Activated naive CD4-positive, alpha-beta T cell treated with anti-CD3 and anti-CD28 coated beads, Interleukin-2, amount 10 ng/mL, durations not matched to agents 7 days and 5 days (primary cell): ENCODE measurements at regions not wholly inside any gene's neighbourhood (a gene's known extent, or its start where the extent isn't known, plus 50 kb on each side); places are given as distances from the start of the nearest gene placed in this dataset.
"Not testable (repeated sequence)": the region's sequence is repeated elsewhere in the genome, so short reads cannot be mapped to it uniquely, and the experiment has no call there.

ENCODE experiments used
- CTCF ChIA-PET: fragments of 350-600 bp; sonication (Branson Sonifier 250); formaldehyde crosslinking; loops from one replicate; lab custom pipeline; 2021; ENCODE audit warnings: antibody characterized with exemption; lab: Charles Lee
- DNase-seq: peaks from one replicate; pipeline ENCODE4 v3.0.0-alpha.2; 2020
- H3K27ac Mint-ChIP-seq: one replicate; pipeline ENCODE4 v1.8.0; 2021; ENCODE audit warnings: mild to moderate bottlenecking, moderate library complexity, mixed read lengths
- H3K27me3 Mint-ChIP-seq: one replicate; pipeline ENCODE4 v1.8.0; 2021; ENCODE audit warnings: mild to moderate bottlenecking, mixed read lengths
- H3K36me3 Mint-ChIP-seq: one replicate; pipeline ENCODE4 v1.8.0; 2021; ENCODE audit warnings: mixed read lengths
- H3K4me1 Mint-ChIP-seq: one replicate; pipeline ENCODE4 v1.8.0; 2021; ENCODE audit warnings: mixed read lengths
- H3K4me3 Mint-ChIP-seq: one replicate; pipeline ENCODE4 v1.8.0; 2021; ENCODE audit warnings: mild to moderate bottlenecking, moderate library complexity, mixed read lengths
- H3K9me3 Mint-ChIP-seq: one replicate; pipeline ENCODE4 v1.8.0; 2021; ENCODE audit warnings: mixed read lengths

- Mint-ChIP-seq H3K27me3 (no peaks in the 10 kb centered on the region), H3K9me3 (peaks cover 11% of the 10 kb centered on the region), H3K4me3 (no peak overlapping the region), H3K36me3 (no peaks in the 10 kb centered on the region), H3K4me1 (no peaks in the 10 kb centered on the region), H3K27ac (no peak overlapping the region)
- CTCF ChIA-PET: no interaction called here
- no peak for DNase-seq
Measured at GRCh38 chr9:18314316-18314715, 159.6 kb upstream of the ADAMTSL1 start.

DNA sequence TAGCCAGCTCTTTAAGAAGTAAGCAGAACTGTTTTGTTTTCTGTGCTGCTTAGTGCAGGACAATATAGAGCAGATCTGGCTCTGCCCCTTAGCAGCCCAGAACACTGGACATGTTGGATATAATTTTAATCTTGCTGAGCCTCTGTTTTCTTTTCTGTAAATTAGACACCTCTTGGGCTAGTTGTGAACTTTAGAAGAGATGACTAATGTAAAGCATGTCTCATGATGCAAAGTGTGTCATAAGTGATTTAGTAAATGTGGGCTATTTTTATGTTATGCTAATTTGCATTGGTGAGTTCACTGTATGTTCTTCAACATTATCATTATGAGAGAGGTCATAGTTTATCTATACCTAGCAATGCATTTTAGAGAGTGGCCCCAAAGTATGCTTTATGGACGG, 156.1 kb upstream of the ADAMTSL1 start:
- Mint-ChIP-seq H3K9me3 (peaks cover 11% of the 10 kb centered on the region), H3K36me3 (no peaks in the 10 kb centered on the region), H3K27me3 (no peaks in the 10 kb centered on the region), H3K4me1 (no peaks in the 10 kb centered on the region), H3K27ac (no peak overlapping the region), H3K4me3 (no peak overlapping the region)
- no peak for DNase-seq
- CTCF ChIA-PET: interaction anchor here (0.7 kb wide), 1 partner anchor 1583 kb away, joined by 5 read pairs; no protein-coding TSS in a partner anchor

DNA sequence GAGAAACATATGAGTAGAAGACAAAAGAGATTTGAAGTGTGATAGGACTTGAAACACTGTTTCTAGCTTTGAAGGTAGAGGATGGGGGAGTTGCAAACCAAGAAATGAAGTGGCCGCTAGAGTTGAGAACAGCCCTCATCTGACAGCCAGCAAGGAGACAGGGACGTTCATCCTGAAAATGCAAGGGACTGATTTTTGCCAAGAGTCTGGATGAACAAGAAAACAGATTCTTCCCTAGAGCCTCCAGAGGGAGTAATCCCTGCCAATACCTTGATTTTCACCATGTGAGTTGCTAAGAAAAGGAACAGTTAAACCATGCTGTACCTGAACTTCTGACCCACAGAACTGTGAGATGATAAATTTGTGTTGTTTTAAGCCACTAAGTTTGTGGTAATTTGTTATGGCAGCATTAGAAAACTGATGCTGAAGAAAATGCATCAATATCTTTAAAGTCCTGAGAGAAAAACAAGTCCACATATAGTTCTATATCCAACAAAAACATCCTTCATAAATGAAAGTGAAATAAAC, 154.0 kb upstream of the ADAMTSL1 start:
- H3K4me3 Mint-ChIP-seq: no peak overlapping the region
- CTCF ChIA-PET: no interaction called here

DNA sequence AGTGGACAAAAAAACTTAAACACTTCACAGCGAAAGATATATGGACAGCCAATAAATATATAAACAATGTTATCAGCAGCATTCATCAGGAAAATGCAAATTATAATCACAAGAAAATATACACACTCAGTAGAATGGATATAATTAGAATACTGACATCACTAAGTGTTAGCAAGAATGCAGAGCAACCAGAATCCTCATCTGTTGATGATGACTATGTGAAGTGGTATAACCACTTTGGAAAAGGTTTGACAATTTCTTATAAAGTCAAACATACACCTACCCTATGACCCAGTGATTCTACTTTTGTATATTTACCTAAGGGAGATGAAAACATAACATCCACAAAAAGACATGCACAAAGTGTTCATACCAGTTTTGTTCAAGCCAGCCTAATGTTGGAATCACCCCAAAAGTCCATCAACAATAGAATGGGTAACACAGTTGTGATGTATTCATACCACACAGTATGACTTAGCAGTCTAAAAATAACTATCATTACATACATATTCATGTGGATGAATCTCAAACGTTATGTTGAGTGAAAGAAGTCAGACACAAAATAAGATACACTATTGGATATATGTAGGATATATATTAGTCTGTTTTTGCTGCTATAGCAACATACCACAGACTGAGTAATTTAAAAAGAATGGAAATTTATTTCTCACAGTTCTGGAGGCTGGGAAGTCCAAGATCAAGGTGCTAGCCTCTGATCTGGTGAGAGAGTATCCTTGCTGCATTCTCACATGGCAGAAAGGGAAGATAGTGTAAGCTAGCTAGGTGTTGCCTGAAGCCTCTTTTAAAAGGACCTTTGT, 148.8 kb upstream of the ADAMTSL1 start:
- Mint-ChIP-seq H3K4me3 (no peak overlapping the region), H3K36me3 (no peaks in the 10 kb centered on the region), H3K27ac (no peak overlapping the region), H3K4me1 (no peaks in the 10 kb centered on the region), H3K9me3 (no peaks in the 10 kb centered on the region), H3K27me3 (no peaks in the 10 kb centered on the region)
- DNase-seq: no peak
- CTCF ChIA-PET: no interaction called here

More for the DNA sequence above, 154.0 kb upstream of the ADAMTSL1 start:
- Mint-ChIP-seq H3K27me3 (no peaks in the 10 kb centered on the region), H3K9me3 (peaks cover 6% of the 10 kb centered on the region), H3K4me1 (no peaks in the 10 kb centered on the region), H3K36me3 (no peaks in the 10 kb centered on the region), H3K27ac (no peak overlapping the region)
- no peak for DNase-seq

DNA sequence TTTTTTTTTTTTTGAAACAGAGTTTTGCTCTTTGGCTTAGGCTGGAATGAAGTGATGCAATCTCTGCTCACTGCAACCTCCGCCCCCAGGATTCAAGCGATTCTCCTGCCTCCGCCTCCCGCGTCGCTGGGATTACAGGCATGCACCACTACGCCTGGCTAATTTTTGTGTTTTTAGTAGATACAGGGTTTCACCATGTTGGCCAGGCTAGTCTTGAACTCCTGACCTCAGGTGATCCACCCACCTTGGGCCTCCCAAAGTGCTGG, 148.3 kb upstream of the ADAMTSL1 start:
- H3K9me3 Mint-ChIP-seq, H3K36me3 Mint-ChIP-seq, H3K4me1 Mint-ChIP-seq, H3K4me3 Mint-ChIP-seq, DNase-seq, H3K27ac Mint-ChIP-seq, H3K27me3 Mint-ChIP-seq, CTCF ChIA-PET: not testable (repeated sequence)

- DNase-seq: no peak
- H3K27ac Mint-ChIP-seq: no peak overlapping the region
- no peaks in the 10 kb centered on the region for H3K36me3 Mint-ChIP-seq
- no peaks in the 10 kb centered on the region for H3K4me1 Mint-ChIP-seq
- CTCF ChIA-PET: no interaction called here
- no peaks in the 10 kb centered on the region for H3K27me3 Mint-ChIP-seq
- H3K4me3 Mint-ChIP-seq: no peak overlapping the region
- H3K9me3 Mint-ChIP-seq: no peaks in the 10 kb centered on the region
Measured at GRCh38 chr9:18327121-18327520, 146.8 kb upstream of the ADAMTSL1 start.

DNA sequence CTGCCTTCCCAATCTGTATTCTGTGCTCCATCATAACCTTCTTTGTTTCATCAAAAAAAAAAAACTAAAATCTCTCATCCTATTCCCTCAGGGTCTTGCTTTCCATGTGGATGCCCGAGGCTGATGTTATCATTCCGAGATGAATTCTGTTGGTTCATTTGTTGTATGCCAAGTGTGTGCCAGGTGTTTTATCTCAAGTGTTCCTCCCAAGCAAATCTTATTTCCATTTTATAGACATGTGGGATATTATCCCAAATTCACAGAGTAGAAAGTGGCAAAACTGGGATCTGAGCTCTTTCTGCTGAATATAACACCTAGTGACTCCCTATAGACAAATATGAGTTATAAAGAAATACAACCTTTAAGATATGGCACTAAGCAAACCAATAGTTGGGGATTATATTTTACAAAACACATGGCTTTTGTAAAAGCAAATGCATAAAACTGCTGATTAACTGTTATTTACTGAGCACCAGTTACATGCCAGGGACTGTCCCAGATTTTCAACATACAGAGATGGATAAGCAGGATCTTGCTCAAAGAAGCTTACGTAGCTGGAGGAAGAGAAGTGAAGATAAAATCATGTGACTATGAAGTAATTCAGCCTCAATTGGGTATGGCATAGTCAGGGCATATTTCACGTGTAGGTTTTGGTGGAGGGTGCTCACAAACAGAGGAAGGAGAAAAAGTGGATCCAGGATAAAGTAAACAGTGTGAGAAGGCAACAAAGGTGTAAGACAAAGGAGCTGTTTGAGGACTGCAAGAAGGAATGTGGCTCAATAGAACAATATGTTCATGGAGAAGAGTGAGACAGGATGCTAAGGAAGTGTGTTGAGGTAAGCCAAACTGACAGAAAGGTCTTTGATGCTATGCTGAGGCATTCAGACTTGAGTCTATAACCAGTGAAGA, 143.3 kb upstream of the ADAMTSL1 start:
- H3K4me3 Mint-ChIP-seq: no peak overlapping the region
- CTCF ChIA-PET: no interaction called here
- no peaks in the 10 kb centered on the region for H3K4me1 Mint-ChIP-seq
- no peak overlapping the region for H3K27ac Mint-ChIP-seq
- DNase-seq: no peak
- H3K27me3 Mint-ChIP-seq: no peaks in the 10 kb centered on the region
- no peaks in the 10 kb centered on the region for H3K9me3 Mint-ChIP-seq
- H3K36me3 Mint-ChIP-seq: no peaks in the 10 kb centered on the region

DNA sequence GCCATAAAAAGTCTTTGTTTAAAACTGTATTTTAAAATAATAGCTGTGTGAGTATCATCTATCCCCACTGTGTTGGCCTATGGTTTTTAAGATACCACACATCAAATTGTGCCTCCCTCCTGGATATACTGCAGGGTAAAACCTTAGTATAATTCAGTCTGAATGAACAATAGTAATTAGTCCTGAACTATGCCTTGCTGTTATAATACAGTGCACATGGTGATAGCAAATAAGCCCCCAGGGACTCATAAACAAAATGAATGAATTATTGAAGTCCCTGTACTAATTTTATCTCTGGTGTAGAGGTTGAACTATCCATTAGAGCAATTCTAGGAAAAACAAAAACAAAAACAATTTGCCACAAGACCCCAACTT, 142.7 kb upstream of the ADAMTSL1 start:
- Mint-ChIP-seq H3K27me3 (no peaks in the 10 kb centered on the region), H3K4me3 (no peak overlapping the region), H3K9me3 (no peaks in the 10 kb centered on the region), H3K4me1 (no peaks in the 10 kb centered on the region), H3K27ac (no peak overlapping the region), H3K36me3 (no peaks in the 10 kb centered on the region)
- no peak for DNase-seq
- CTCF ChIA-PET: no interaction called here

DNA sequence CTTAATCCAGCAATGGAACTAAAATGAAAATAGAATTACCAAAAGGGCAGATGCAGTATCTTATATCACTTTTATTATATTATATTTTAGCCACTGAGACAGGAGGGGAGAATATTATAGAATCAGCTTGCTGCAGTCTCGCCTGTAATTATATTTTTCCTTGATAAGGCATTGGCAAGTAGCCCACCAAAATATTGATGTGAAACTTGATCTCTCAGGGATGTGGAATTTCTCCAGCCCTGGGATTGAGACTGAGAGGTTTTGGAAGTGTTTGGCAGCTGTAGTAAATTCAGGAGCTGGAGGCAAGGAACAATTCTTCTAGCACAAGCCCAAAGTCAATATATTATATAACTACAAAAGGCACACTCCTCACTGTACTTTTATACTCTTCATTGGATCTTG, 142.1 kb upstream of the ADAMTSL1 start:
- Mint-ChIP-seq H3K36me3 (no peaks in the 10 kb centered on the region), H3K9me3 (no peaks in the 10 kb centered on the region), H3K4me1 (no peaks in the 10 kb centered on the region), H3K27me3 (no peaks in the 10 kb centered on the region), H3K4me3 (no peak overlapping the region), H3K27ac (no peak overlapping the region)
- no peak for DNase-seq
- CTCF ChIA-PET: no interaction called here

DNA sequence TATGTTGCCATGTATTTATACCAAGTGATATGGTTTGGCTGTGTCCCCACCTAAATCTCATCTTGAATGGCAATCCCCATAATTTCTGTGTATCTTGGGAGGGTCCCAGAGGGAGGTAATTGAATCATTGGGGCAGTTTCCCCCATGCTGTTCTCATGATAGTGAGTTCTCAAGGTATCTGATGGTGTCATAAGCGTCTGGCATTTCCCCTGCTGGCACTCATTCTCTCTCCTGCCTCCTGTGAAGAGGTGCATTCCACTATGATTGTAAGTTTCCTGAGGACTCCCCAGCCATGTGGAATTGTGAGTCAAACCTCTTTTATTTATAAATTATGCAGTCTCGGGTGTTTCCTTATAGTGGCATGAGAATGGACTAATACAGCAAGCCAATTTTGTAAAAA, 140.8 kb upstream of the ADAMTSL1 start:
- no peak for DNase-seq
- H3K4me3 Mint-ChIP-seq: no peak overlapping the region

GRCh38 chr9:18335825-18336224, 138.1 kb upstream of the ADAMTSL1 start:
- Mint-ChIP-seq H3K27me3 (no peaks in the 10 kb centered on the region), H3K4me1 (no peaks in the 10 kb centered on the region), H3K4me3 (no peak overlapping the region), H3K27ac (no peak overlapping the region), H3K36me3 (no peaks in the 10 kb centered on the region), H3K9me3 (no peaks in the 10 kb centered on the region)
- CTCF ChIA-PET: no interaction called here
- DNase-seq: no peak

More for the DNA sequence above, 140.8 kb upstream of the ADAMTSL1 start:
- Mint-ChIP-seq H3K4me1 (no peaks in the 10 kb centered on the region), H3K36me3 (no peaks in the 10 kb centered on the region), H3K9me3 (no peaks in the 10 kb centered on the region), H3K27ac (no peak overlapping the region), H3K27me3 (no peaks in the 10 kb centered on the region)
- CTCF ChIA-PET: no interaction called here

DNA sequence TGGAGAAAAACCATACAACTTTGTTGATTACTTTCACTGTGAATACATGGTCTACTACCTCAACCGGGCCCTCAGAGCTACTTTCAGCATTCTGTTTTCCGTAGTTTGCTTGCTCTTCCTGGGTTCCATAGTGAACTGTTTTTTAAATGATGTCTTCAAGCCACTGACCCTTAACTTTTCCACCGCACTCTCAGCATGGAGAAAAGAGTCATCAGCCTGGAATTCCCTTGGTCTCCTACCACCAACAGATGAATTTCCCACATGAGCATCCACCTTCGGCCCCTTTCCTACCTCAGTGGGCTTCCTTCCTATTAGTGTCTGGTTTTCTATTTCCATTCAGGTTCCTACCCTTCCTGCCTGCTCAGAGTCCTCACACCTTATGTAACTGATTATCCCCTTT, 135.9 kb upstream of the ADAMTSL1 start:
- DNase-seq: no peak
- Mint-ChIP-seq H3K27me3 (no peaks in the 10 kb centered on the region), H3K4me1 (no peaks in the 10 kb centered on the region), H3K27ac (no peak overlapping the region), H3K4me3 (no peak overlapping the region), H3K36me3 (no peaks in the 10 kb centered on the region), H3K9me3 (no peaks in the 10 kb centered on the region)
- CTCF ChIA-PET: no interaction called here

- Mint-ChIP-seq H3K36me3 (no peaks in the 10 kb centered on the region), H3K4me1 (no peaks in the 10 kb centered on the region), H3K27ac (no peak overlapping the region), H3K4me3 (no peak overlapping the region), H3K27me3 (no peaks in the 10 kb centered on the region), H3K9me3 (no peaks in the 10 kb centered on the region)
- DNase-seq: no peak
- CTCF ChIA-PET: no interaction called here
Measured at GRCh38 chr9:18343784-18344183, 130.2 kb upstream of the ADAMTSL1 start.

DNA sequence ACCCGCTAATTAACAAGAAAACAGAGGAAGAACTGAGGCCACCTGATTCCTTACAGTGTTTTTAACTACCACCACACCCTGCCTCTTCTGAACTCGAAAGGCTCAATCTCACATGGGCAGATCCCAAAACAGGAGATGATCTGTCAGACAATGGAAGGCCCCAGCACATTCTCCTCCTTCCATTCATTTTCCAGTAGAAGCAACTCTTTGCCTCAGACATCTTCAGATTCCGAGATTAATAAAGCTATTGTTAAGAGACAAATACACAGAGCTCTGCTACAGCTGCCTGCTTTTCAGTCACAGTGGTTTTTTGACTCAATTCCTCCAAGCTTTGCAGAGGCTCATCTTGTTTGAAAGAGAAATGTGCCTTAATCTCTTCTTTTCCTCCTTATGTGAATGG, 127.2 kb upstream of the ADAMTSL1 start:
- no peak for DNase-seq
- CTCF ChIA-PET: no interaction called here
- Mint-ChIP-seq H3K27me3 (no peaks in the 10 kb centered on the region), H3K27ac (no peak overlapping the region), H3K4me3 (no peak overlapping the region), H3K4me1 (no peaks in the 10 kb centered on the region), H3K9me3 (no peaks in the 10 kb centered on the region), H3K36me3 (no peaks in the 10 kb centered on the region)
